H1 (cell line): ENCODE measurements at regions not wholly inside any gene's neighbourhood (a gene's known extent, or its start where the extent isn't known, plus 50 kb on each side); places are given as distances from the start of the nearest gene placed in this dataset.

Experiments
- BRCA1 ChIP-seq: IDR thresholded peaks from 2 replicates; pipeline ENCODE4 v1.6.1; 2012; ENCODE audit warnings: low read depth, low read length, improper control_type of control experiment
- HDAC6 ChIP-seq: IDR thresholded peaks from one replicate; pipeline ENCODE4 v1.7.1; 2012; ENCODE audit warnings: low read depth, mild to moderate bottlenecking, inconsistent platforms, low read length, moderate library complexity
- SUZ12 ChIP-seq: fragments of 200-600 bp; sonication (generic); IDR thresholded peaks from 2 replicates; pipeline ENCODE4 v1.6.1; 2012; ENCODE audit warnings: mild to moderate bottlenecking, inconsistent platforms, low read length, moderate library complexity, mixed read lengths
- TCF12 ChIP-seq: IDR thresholded peaks from 2 replicates; pipeline ENCODE4 v1.6.1; 2011; ENCODE audit warnings: low read depth, mild to moderate bottlenecking, low read length
- TF ChIP-seq, protein P1 (sequence below): IDR thresholded peaks from 2 replicates; pipeline ENCODE4 v1.6.1; 2012; ENCODE audit warnings: low read length, inconsistent platforms

DNA sequence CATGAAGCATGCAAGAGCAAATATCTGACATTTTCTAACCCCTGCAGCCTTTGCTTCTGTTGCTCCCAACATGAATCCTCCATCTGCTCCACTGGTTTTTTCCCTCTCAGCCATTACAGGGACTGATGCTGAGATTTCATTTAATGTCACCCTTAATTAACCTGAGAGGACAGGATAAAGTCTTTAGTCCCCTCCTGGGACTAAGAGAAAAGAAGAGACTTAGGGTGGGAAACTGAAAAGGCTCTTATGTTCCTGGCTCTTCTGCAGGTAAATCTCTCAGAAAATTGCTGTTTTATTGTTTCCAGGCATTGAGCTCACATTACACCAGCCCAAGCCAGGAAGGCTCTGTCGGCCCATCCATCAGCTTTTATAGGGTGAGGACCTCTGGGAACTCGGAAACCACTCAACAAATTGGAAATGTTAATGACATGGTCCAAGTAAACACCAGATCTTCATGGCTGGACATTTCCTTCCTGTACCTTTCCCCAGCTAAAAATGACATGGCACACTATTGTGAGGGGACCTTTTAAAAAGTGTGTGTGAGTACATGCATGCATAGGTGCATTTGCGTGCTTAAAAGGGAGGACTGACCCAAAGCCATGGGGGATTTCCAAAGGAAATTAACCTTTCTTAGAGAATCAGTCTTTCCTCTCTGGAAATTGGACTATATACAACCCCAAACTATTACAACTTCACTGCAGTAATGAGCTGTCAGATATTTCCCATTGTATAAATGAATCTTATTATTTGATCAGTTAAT lies 408.1 kb upstream of the TMTC1 start (continued):
- no peak for TF ChIP-seq TCF12
- TF ChIP-seq BRCA1: no peak
- TF ChIP-seq, protein P1, sequence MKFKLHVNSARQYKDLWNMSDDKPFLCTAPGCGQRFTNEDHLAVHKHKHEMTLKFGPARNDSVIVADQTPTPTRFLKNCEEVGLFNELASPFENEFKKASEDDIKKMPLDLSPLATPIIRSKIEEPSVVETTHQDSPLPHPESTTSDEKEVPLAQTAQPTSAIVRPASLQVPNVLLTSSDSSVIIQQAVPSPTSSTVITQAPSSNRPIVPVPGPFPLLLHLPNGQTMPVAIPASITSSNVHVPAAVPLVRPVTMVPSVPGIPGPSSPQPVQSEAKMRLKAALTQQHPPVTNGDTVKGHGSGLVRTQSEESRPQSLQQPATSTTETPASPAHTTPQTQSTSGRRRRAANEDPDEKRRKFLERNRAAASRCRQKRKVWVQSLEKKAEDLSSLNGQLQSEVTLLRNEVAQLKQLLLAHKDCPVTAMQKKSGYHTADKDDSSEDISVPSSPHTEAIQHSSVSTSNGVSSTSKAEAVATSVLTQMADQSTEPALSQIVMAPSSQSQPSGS: no peak
- TF ChIP-seq SUZ12: no peak
- TF ChIP-seq HDAC6: no peak
